HCT116 (cell line): ENCODE measurements at regions not wholly inside any gene's neighbourhood (a gene's known extent, or its start where the extent isn't known, plus 50 kb on each side); places are given as distances from the start of the nearest gene placed in this dataset.

Source experiments
- ATAC-seq: fragments of 200-7000 bp; cut with Tn5 transposase; 2 replicates; pipeline ENCODE4 v1.9.1; 2020; ENCODE audit warnings: mild to moderate bottlenecking, moderate library complexity
- BruUV-seq: library from RNA; stranded (reverse); fragments of 400-500 nt; replicated peaks from 2 replicates; lab custom pipeline; 2021; lab: Mats Ljungman, UMichigan
- CTCF ChIA-PET: fragments of 300-600 bp; sonication (Branson Sonifier 250); formaldehyde crosslinking; loops from one replicate; lab custom pipeline; 2021; ENCODE audit warnings: antibody characterized with exemption; lab: Charles Lee
- POLR2A ChIA-PET: fragments of 300-600, 350-600 bp; sonication (Branson Sonifier 250); formaldehyde crosslinking; loops from one replicate; lab custom pipeline; 2021; ENCODE audit warnings: antibody characterized with exemption; lab: Charles Lee
- RAD21 ChIA-PET, 2 experiments: fragments of 300-600 bp; sonication (Branson Sonifier 250); formaldehyde crosslinking; loops; one replicate each; lab custom pipeline; 2023; ENCODE audit warnings: low total read pairs in 2 of 2; ENCODE audit not compliant: uncharacterized antibody in 2 of 2, unreplicated experiment in 2 of 2, low non-redundant PET in 1 of 2; lab: Charles Lee
- DNase-seq: peaks from one replicate; pipeline ENCODE4 v3.0.0-alpha.2; 2010; ENCODE audit warnings: low read depth, low spot score
- H2AFZ ChIP-seq: fragments of 200-600 bp; shearing (Covaris generic), sonication (generic); 2 replicates; pipeline ENCODE4 v1.6.1; 2017; ENCODE audit warnings: low read depth, mixed run types, mixed read lengths, antibody characterized with exemption, low read length; ENCODE audit not compliant: poor library complexity, severe bottlenecking
- H3K27ac ChIP-seq: 2 replicates; pipeline ENCODE4 v1.5.1; 2012; ENCODE audit warnings: low read depth, low read length
- H3K27me3 ChIP-seq: fragments of 200-600 bp; sonication (generic); 2 replicates; pipeline ENCODE4 v1.6.1; 2016; ENCODE audit warnings: mixed run types, low read length, mixed read lengths; ENCODE audit not compliant: insufficient read depth
- H3K36me3 ChIP-seq, 2 experiments: fragments of 200-500 bp in 1 of 2; fragments of 200-600 bp in 1 of 2; sonication (Bioruptor generic) in 1 of 2; sonication (generic) in 1 of 2; 2 replicates each; pipeline versions ENCODE4 v1.5.1 to v1.6.1; 2014 to 2016; ENCODE audit warnings: low read length in 2 of 2, inconsistent platforms in 1 of 2, mixed read lengths in 1 of 2, mixed run types in 1 of 2; ENCODE audit not compliant: insufficient read depth in 2 of 2, control insufficient read depth in 1 of 2
- H3K4me1 ChIP-seq, 2 experiments: fragments of 200-600 bp in 1 of 2; sonication (generic) in 1 of 2; 2 replicates each; pipeline versions ENCODE4 v1.5.1 to v1.6.1; 2012 to 2017; ENCODE audit warnings: low read length in 2 of 2, inconsistent platforms in 1 of 2, mild to moderate bottlenecking in 1 of 2, mixed read lengths in 1 of 2, mixed run types in 1 of 2, moderate library complexity in 1 of 2; ENCODE audit not compliant: insufficient read depth in 2 of 2, control insufficient read depth in 1 of 2
- H3K4me2 ChIP-seq: fragments of 200-600 bp; sonication (generic); 2 replicates; pipeline ENCODE4 v1.6.1; 2017; ENCODE audit warnings: mixed run types, low read length, mixed read lengths
- H3K4me3 ChIP-seq, 2 experiments: fragments of 200-600 bp in 1 of 2; sonication (generic) in 1 of 2; replicated peaks in 1 of 2; 2 replicates each; pipeline ENCODE4 v1.5.1; 2011 to 2016; ENCODE audit warnings: low read length in 2 of 2, control low read depth in 1 of 2, low read depth in 1 of 2, mild to moderate bottlenecking in 1 of 2, mixed read lengths in 1 of 2, mixed run types in 1 of 2
- H3K79me2 ChIP-seq: fragments of 200-600 bp; sonication (generic); 2 replicates; pipeline ENCODE4 v1.6.1; 2017; ENCODE audit warnings: mild to moderate bottlenecking, mixed run types, low read length, moderate library complexity, mixed read lengths; ENCODE audit not compliant: insufficient read depth
- H3K9ac ChIP-seq: fragments of 200-600 bp; sonication (generic); 2 replicates; pipeline ENCODE4 v1.6.1; 2016; ENCODE audit warnings: low read length, mixed read lengths
- H3K9me2 ChIP-seq: fragments of 200-600 bp; sonication (generic), shearing (Covaris generic); 2 replicates; pipeline ENCODE4 v1.6.1; 2017; ENCODE audit warnings: mixed run types, mild to moderate bottlenecking, moderate library complexity; ENCODE audit not compliant: insufficient read depth
- H3K9me3 ChIP-seq, 2 experiments: fragments of 200-500 bp in 1 of 2; fragments of 200-600 bp in 1 of 2; sonication (Bioruptor generic) in 1 of 2; sonication (generic) in 1 of 2; 2 replicates each; pipeline ENCODE4 v1.6.1; 2014 to 2017; ENCODE audit warnings: low read length in 2 of 2, mixed read lengths in 2 of 2, inconsistent platforms in 1 of 2, low read depth in 1 of 2, mild to moderate bottlenecking in 1 of 2, mixed run types in 1 of 2, moderate library complexity in 1 of 2; ENCODE audit not compliant: control insufficient read depth in 1 of 2, insufficient read depth in 1 of 2
- H4K20me1 ChIP-seq: fragments of 200-600 bp; sonication (generic), shearing (Covaris generic); 2 replicates; pipeline ENCODE4 v1.6.1; 2017; ENCODE audit warnings: mixed run types, mild to moderate bottlenecking, moderate library complexity; ENCODE audit not compliant: insufficient read depth
- ATF3 ChIP-seq: IDR thresholded peaks from 2 replicates; pipeline ENCODE4 v1.6.1; 2012
- CBX3 ChIP-seq: IDR thresholded peaks from 2 replicates; pipeline ENCODE4 v1.6.1; 2012; ENCODE audit warnings: low read depth
- CEBPB ChIP-seq: IDR thresholded peaks from 2 replicates; pipeline ENCODE4 v1.6.1; 2012; ENCODE audit warnings: low read depth
- CTCF ChIP-seq, 3 experiments: fragments of 200-600 bp in 1 of 3; sonication (generic) in 1 of 3; IDR thresholded peaks in 2 of 3; conservative IDR thresholded peaks in 1 of 3; 2 replicates each; pipeline ENCODE4 v1.5.1; 2012 to 2017; ENCODE audit warnings: low read depth in 2 of 3, low read length in 2 of 3, antibody characterized with exemption in 1 of 3, borderline replicate concordance in 1 of 3, control low read depth in 1 of 3, mild to moderate bottlenecking in 1 of 3, mixed read lengths in 1 of 3, mixed run types in 1 of 3, moderate library complexity in 1 of 3; ENCODE audit not compliant: insufficient read depth in 1 of 3
- EGR1 ChIP-seq: IDR thresholded peaks from 2 replicates; pipeline ENCODE4 v1.6.1; 2012; ENCODE audit warnings: low read depth
- ELF1 ChIP-seq: IDR thresholded peaks from 2 replicates; pipeline ENCODE4 v1.6.1; 2012; ENCODE audit warnings: low read depth, borderline replicate concordance
- EZH2phosphoT487 ChIP-seq: fragments of 200-600 bp; IDR thresholded peaks from 2 replicates; pipeline ENCODE4 v1.6.1; 2018; ENCODE audit warnings: antibody characterized with exemption, borderline replicate concordance
- MAX ChIP-seq: IDR thresholded peaks from 2 replicates; pipeline ENCODE4 v1.6.1; 2012
- POLR2A ChIP-seq: IDR thresholded peaks from 2 replicates; pipeline ENCODE4 v1.7.0; 2011; ENCODE audit warnings: borderline replicate concordance; ENCODE audit not compliant: insufficient read depth, insufficient read length; ENCODE audit errors: extremely low read depth
- SP1 ChIP-seq: IDR thresholded peaks from 2 replicates; pipeline ENCODE4 v1.6.1; 2012; ENCODE audit warnings: low read depth
- SRF ChIP-seq: IDR thresholded peaks from 2 replicates; pipeline ENCODE4 v1.6.1; 2012; ENCODE audit warnings: low read depth
- TCF7L2 ChIP-seq: IDR thresholded peaks from 2 replicates; pipeline ENCODE4 v1.7.0; 2011; ENCODE audit warnings: borderline replicate concordance, inconsistent platforms; ENCODE audit not compliant: insufficient read depth, insufficient read length; ENCODE audit errors: extremely low read depth
- YY1 ChIP-seq: IDR thresholded peaks from 2 replicates; pipeline ENCODE4 v1.6.1; 2011; ENCODE audit warnings: low read length, low read depth, moderate library complexity, mild to moderate bottlenecking; ENCODE audit not compliant: insufficient replicate concordance; ENCODE audit errors: extremely low read depth
- ZFX ChIP-seq: fragments of 450-650 bp; IDR thresholded peaks from 2 replicates; pipeline ENCODE4 v1.6.1; 2017
- intact Hi-C: fragments of 100-400 bp; cut with micrococcal nuclease; formaldehyde crosslinking; loops from 2 replicates; pipeline ENCODE4 v1.10.0; 2022

GRCh38 chr19:5230730-5231555, 109.7 kb downstream of the PTPRS start:
- no peaks in the 10 kb centered on the region for H3K9me3 ChIP-seq
- H3K27me3 ChIP-seq, result no peaks in the 10 kb centered on the region
- H4K20me1 ChIP-seq, result no peaks in the 10 kb centered on the region
- ChIA-PET RAD21 (no interaction called here), CTCF (no interaction called here), POLR2A (no interaction called here)
- BruUV-seq, result no TSS peak
- H3K4me2 ChIP-seq, result no peak overlapping the region
- no peaks in the 10 kb centered on the region for H3K36me3 ChIP-seq
- H3K9ac ChIP-seq, result no peak overlapping the region
- H3K4me1 ChIP-seq, result peaks cover 0 to 14% of the 10 kb centered on the region in 2 experiments; a peak in 1 of 4 replicates
- H3K9me2 ChIP-seq, result no peaks in the 10 kb centered on the region
- H3K27ac ChIP-seq, result no peak overlapping the region
- TF ChIP-seq EGR1, result no peak
- TF ChIP-seq TCF7L2, result no peak
- no peak for TF ChIP-seq YY1
- TF ChIP-seq ZFX, result no peak
- DNase-seq (no peak), ATAC-seq (no peak)
- H3K4me3 ChIP-seq, result no peak overlapping the region
- H3K79me2 ChIP-seq, result no peaks in the 10 kb centered on the region
- intact Hi-C loops, result no loop called here
- H2AFZ ChIP-seq, result no peak overlapping the region

- intact Hi-C loops, result no loop called here
- Histone ChIP-seq H3K27me3 (no peaks in the 10 kb centered on the region), H3K9ac (peak overlapping the region; percentile 9; the same call in 1 of the 2 replicates), H3K79me2 (no peaks in the 10 kb centered on the region), H3K4me3 (peak overlapping the region; percentile 26 to 49), H3K4me2 (peak overlapping the region; percentile 72), H3K9me3 (no peaks in the 10 kb centered on the region), H3K27ac (0 out of 2 replicates have a peak overlapping the region, but pooled peaks have one; percentile 20), H3K36me3 (no peaks in the 10 kb centered on the region), H3K4me1 (peaks cover 0 to 14% of the 10 kb centered on the region in 2 experiments; a peak in 1 of 4 replicates), H4K20me1 (no peaks in the 10 kb centered on the region), H3K9me2 (no peaks in the 10 kb centered on the region), H2AFZ (no peak overlapping the region)
- ChIA-PET CTCF (no interaction called here), POLR2A (no interaction called here), RAD21 (no interaction called here)
- BruUV-seq, result no TSS peak
- DNase-seq, result no peak
- ATAC-seq, result no peak; the same call in 1 of the 2 replicates
- TF ChIP-seq CTCF (IDR thresholded peaks at IDR 0.05 in 2 of 3, conservative IDR thresholded peaks at IDR 0.05 in 1 of 3; ENCODE audit: borderline replicate concordance in 1 of 3, insufficient read depth in 1 of 3, low read depth in 2 of 3, low read length in 2 of 3) (no peak), TCF7L2 (no peak), CEBPB (no peak), MAX (no peak), SRF (no peak), EZH2phosphoT487 (no peak), CBX3 (no peak), ELF1 (no peak), SP1 (no peak), POLR2A (no peak), EGR1 (no peak), ATF3 (no peak)
These were observed 110.8 kb downstream of the PTPRS start for GRCh38 chr19:5229778-5230335.
